Neuronal stem cell (in vitro differentiated cells): ENCODE measurements at regions not wholly inside any gene's neighbourhood (a gene's known extent, or its start where the extent isn't known, plus 50 kb on each side); places are given as distances from the start of the nearest gene placed in this dataset.

ENCODE experiments used
- DNase-seq: peaks from one replicate; pipeline ENCODE4 v3.0.0-alpha.2; 2013; ENCODE audit warnings: low spot score
- H2AFZ ChIP-seq: one replicate; pipeline ENCODE4 v1.6.1; 2013; ENCODE audit warnings: mild to moderate bottlenecking, low read length, inconsistent platforms
- H2AK5ac ChIP-seq: 2 replicates; pipeline ENCODE4 v1.6.1; 2013; ENCODE audit warnings: low read depth, mild to moderate bottlenecking, inconsistent platforms, low read length, moderate library complexity, mixed read lengths
- H2BK120ac ChIP-seq: 2 replicates; pipeline ENCODE4 v1.6.1; 2013; ENCODE audit warnings: low read depth, mild to moderate bottlenecking, inconsistent platforms, low read length, moderate library complexity, mixed read lengths
- H2BK12ac ChIP-seq: one replicate; pipeline ENCODE4 v1.6.1; 2013; ENCODE audit warnings: low read length, inconsistent platforms
- H2BK15ac ChIP-seq: 2 replicates; pipeline ENCODE4 v1.6.1; 2013; ENCODE audit warnings: mild to moderate bottlenecking, low read length, inconsistent platforms, mixed read lengths
- H2BK5ac ChIP-seq: one replicate; pipeline ENCODE4 v1.6.1; 2013; ENCODE audit warnings: inconsistent platforms, mild to moderate bottlenecking, low read length, moderate library complexity
- H3K14ac ChIP-seq: one replicate; pipeline ENCODE4 v1.6.1; 2013; ENCODE audit warnings: low read length, inconsistent platforms
- H3K18ac ChIP-seq: 2 replicates; pipeline ENCODE4 v1.6.1; 2013; ENCODE audit warnings: low read length, inconsistent platforms
- H3K23ac ChIP-seq: 2 replicates; pipeline ENCODE4 v1.6.1; 2013; ENCODE audit warnings: low read depth, mild to moderate bottlenecking, mixed read lengths, low read length, inconsistent platforms; ENCODE audit not compliant: poor library complexity
- H3K27ac ChIP-seq: replicated peaks from 3 replicates; pipeline ENCODE4 v1.5.1; 2013; ENCODE audit warnings: low read length, inconsistent platforms
- H3K27me3 ChIP-seq, 3 experiments: 2 replicates each; pipeline ENCODE4 v1.6.1; 2013; ENCODE audit warnings: low read length in 3 of 3, mild to moderate bottlenecking in 2 of 3, inconsistent platforms in 1 of 3, low read depth in 1 of 3, mixed read lengths in 1 of 3, moderate library complexity in 1 of 3; ENCODE audit not compliant: control insufficient read depth in 3 of 3, insufficient read depth in 3 of 3
- H3K36me3 ChIP-seq, 2 donors: replicated peaks in 1 of 2; 2 replicates each; pipeline ENCODE4 v1.6.1; 2013; ENCODE audit warnings: low read length in 2 of 2; ENCODE audit not compliant: control insufficient read depth in 2 of 2, insufficient read depth in 2 of 2
- H3K4ac ChIP-seq: 2 replicates; pipeline ENCODE4 v1.6.1; 2013; ENCODE audit warnings: inconsistent platforms, mild to moderate bottlenecking, low read length, moderate library complexity
- H3K4me1 ChIP-seq, 2 donors: 1 replicate in 1 of 2; 2 replicates in 1 of 2; pipeline ENCODE4 v1.6.1; 2013; ENCODE audit warnings: low read length in 2 of 2, low read depth in 1 of 2; ENCODE audit not compliant: control insufficient read depth in 2 of 2, insufficient read depth in 1 of 2
- H3K4me2 ChIP-seq: one replicate; pipeline ENCODE4 v1.6.1; 2013; ENCODE audit warnings: mild to moderate bottlenecking, low read length, inconsistent platforms; ENCODE audit not compliant: insufficient read depth, poor library complexity, severe bottlenecking
- H3K4me3 ChIP-seq, 2 donors: 2 replicates each; pipeline ENCODE4 v1.5.1; 2013; ENCODE audit warnings: low read length in 2 of 2, mild to moderate bottlenecking in 2 of 2, inconsistent platforms in 1 of 2, moderate library complexity in 1 of 2
- H3K79me1 ChIP-seq: one replicate; pipeline ENCODE4 v1.6.1; 2013; ENCODE audit warnings: low read depth, mild to moderate bottlenecking, inconsistent platforms, low read length, moderate library complexity
- H3K9ac ChIP-seq: one replicate; pipeline ENCODE4 v1.6.1; 2013; ENCODE audit warnings: mild to moderate bottlenecking, low read depth, low read length, inconsistent platforms; ENCODE audit not compliant: poor library complexity
- H3K9me3 ChIP-seq, 2 donors: replicated peaks in 1 of 2; 2 replicates each; pipeline versions ENCODE3 to v1.6.1; 2013; ENCODE audit warnings: low read length in 2 of 2, mild to moderate bottlenecking in 2 of 2, inconsistent platforms in 1 of 2, low read depth in 1 of 2, mixed read lengths in 1 of 2, moderate library complexity in 1 of 2; ENCODE audit not compliant: control insufficient read depth in 2 of 2, insufficient read depth in 1 of 2
- H4K8ac ChIP-seq: one replicate; pipeline ENCODE4 v1.6.1; 2013; ENCODE audit warnings: low read depth, mild to moderate bottlenecking, inconsistent platforms, low read length, moderate library complexity
- H4K91ac ChIP-seq: one replicate; pipeline ENCODE4 v1.6.1; 2013; ENCODE audit warnings: low read length, low read depth, mild to moderate bottlenecking, inconsistent platforms; ENCODE audit not compliant: poor library complexity
- WGBS, 2 donors: extraction: QIAGEN DNeasy Blood & Tissue Kit; methylation state at CpG; one replicate each; pipeline ENCODE4 v1.1.7; 2013; ENCODE audit warnings: missing lambda C conversion rate in 2 of 2, mixed read lengths in 1 of 2; ENCODE audit not compliant: insufficient read length in 2 of 2, insufficient replicate concordance in 1 of 2; ENCODE audit errors: extremely low coverage in 2 of 2; 5-methylcytosine and 5-hydroxymethylcytosine counted together

DNA sequence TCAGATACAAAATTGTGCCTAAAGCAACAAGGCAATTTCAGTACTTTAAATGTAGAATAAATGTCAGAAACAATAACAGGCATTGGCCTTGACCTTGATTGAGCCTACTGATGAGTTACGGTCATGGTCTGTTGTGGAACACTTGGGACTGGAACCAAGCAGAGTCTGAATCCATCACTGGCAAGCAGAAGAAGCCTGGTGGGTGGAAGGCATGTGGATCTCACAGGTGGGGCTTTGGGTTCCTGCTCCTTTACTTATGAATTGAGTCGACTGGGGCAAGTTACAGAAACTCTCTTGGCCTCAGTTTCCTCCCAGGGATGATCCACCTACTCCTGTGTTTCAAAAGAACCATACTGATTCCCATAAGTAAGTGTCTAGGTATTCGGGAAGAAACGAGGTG is 102.3 kb downstream of the KCNF1 start:
- no peak overlapping the region for H3K9ac ChIP-seq
- no peaks in the 10 kb centered on the region for H3K79me1 ChIP-seq
- H2AK5ac ChIP-seq = no peak overlapping the region
- peaks cover 0 to 24% (median 0%) of the 10 kb centered on the region in 3 experiments for H3K27me3 ChIP-seq
- no peak overlapping the region for H3K4me2 ChIP-seq
- H2BK12ac ChIP-seq = no peak overlapping the region
- H3K23ac ChIP-seq = no peak overlapping the region
- no peak overlapping the region for H3K18ac ChIP-seq
- no peak overlapping the region for H3K4ac ChIP-seq
- WGBS, 2 donors = no CpG with 5 or more reads among the region's 4 CpGs
- no peak overlapping the region for H3K4me3 ChIP-seq
- peaks cover 3 to 7% of the 10 kb centered on the region in 2 donors for H3K9me3 ChIP-seq
- H3K14ac ChIP-seq = no peak overlapping the region
- no peak overlapping the region for H4K8ac ChIP-seq
- H2BK120ac ChIP-seq = no peak overlapping the region
- no peak overlapping the region for H3K27ac ChIP-seq
- no peak for DNase-seq
- H2BK15ac ChIP-seq = no peak overlapping the region
- no peak overlapping the region for H2AFZ ChIP-seq
- H2BK5ac ChIP-seq = no peak overlapping the region
- no peak overlapping the region for H4K91ac ChIP-seq
- no peaks in the 10 kb centered on the region for H3K4me1 ChIP-seq
- H3K36me3 ChIP-seq = no peaks in the 10 kb centered on the region

DNA sequence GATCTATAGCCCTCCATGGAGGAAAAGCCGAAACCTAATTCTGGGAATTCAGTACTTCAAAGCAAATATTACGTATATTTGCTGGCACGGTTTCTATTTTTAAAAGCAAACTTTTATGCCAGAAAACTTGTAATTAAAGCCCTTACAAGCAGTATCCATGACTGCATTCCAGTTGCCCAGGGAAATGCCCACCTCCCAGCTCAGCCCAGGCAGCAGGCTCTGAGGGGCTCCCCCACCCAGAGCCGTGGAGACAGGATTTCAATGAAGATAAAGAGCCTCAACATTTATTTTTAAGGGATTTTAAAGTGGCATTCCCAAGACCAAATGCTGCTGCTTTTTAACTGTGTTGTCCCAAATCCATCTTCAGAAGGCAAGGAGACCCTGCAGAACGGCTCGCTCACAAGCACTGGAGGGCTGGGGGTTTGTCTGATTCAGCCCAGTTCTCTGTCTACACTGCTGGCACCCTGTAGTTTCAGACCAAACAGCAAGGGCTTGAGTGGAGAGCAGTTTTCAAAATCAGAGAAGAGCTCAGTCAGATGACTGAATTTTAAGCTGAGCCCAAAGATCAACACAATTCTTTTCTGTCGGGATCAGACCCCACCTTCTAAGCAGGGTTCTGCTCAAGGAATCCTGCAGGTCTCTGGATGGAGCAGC is 105.1 kb downstream of the KCNF1 start:
- no peak for DNase-seq
- no peak overlapping the region for H4K8ac ChIP-seq
- no peak overlapping the region for H3K18ac ChIP-seq
- no peak overlapping the region for H2BK5ac ChIP-seq
- no peaks in the 10 kb centered on the region for H3K36me3 ChIP-seq
- WGBS, 2 donors = no CpG with 5 or more reads among the region's 7 CpGs
- H3K9me3 ChIP-seq = peaks cover 3 to 7% of the 10 kb centered on the region in 2 donors
- peaks cover 1 to 4% of the 10 kb centered on the region in 2 donors for H3K4me1 ChIP-seq
- no peak overlapping the region for H4K91ac ChIP-seq
- no peak overlapping the region for H3K27ac ChIP-seq
- no peak overlapping the region for H3K4me3 ChIP-seq
- H2AFZ ChIP-seq = no peak overlapping the region
- H2BK15ac ChIP-seq = no peak overlapping the region
- no peak overlapping the region for H3K23ac ChIP-seq
- no peak overlapping the region for H2BK120ac ChIP-seq
- H2AK5ac ChIP-seq = no peak overlapping the region
- no peak overlapping the region for H2BK12ac ChIP-seq
- H3K14ac ChIP-seq = no peak overlapping the region
- peaks cover 0 to 27% (median 0%) of the 10 kb centered on the region in 3 experiments for H3K27me3 ChIP-seq
- H3K79me1 ChIP-seq = no peaks in the 10 kb centered on the region
- H3K4me2 ChIP-seq = no peak overlapping the region
- no peak overlapping the region for H3K4ac ChIP-seq
- H3K9ac ChIP-seq = no peak overlapping the region

DNA sequence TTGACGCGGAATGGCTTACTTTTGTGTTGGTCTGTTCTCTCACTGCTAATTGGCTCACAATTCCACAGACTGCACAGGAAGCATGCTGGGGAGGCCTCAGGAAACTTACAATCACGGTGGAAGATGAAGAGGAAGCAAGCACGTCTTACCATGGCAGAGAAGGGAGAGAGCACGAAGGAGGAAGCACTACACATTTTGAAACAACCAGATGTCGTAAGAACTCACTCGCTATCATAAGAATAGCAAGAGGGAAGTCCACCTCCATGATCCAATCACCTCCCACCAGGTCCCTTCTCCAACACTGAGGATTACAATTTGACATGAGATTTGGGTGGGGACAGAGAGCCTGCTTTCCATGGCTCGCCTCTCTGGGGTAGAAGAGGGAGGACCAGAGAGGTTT is 106.2 kb downstream of the KCNF1 start:
- H3K4ac ChIP-seq = no peak overlapping the region
- H3K36me3 ChIP-seq = no peaks in the 10 kb centered on the region
- no peak overlapping the region for H3K4me3 ChIP-seq
- H3K27me3 ChIP-seq = peaks cover 0 to 27% (median 0%) of the 10 kb centered on the region in 3 experiments
- WGBS, 2 donors = no CpG with 5 or more reads among the region's 8 CpGs
- H4K8ac ChIP-seq = no peak overlapping the region
- H3K18ac ChIP-seq = no peak overlapping the region
- peaks cover 0 to 3% of the 10 kb centered on the region in 2 donors for H3K9me3 ChIP-seq
- H2AFZ ChIP-seq = no peak overlapping the region
- H3K4me1 ChIP-seq = peaks cover 1 to 4% of the 10 kb centered on the region in 2 donors
- H2BK12ac ChIP-seq = no peak overlapping the region
- no peak overlapping the region for H2AK5ac ChIP-seq
- H3K23ac ChIP-seq = no peak overlapping the region
- no peak overlapping the region for H3K14ac ChIP-seq
- no peak overlapping the region for H3K4me2 ChIP-seq
- no peak overlapping the region for H2BK5ac ChIP-seq
- no peak overlapping the region for H4K91ac ChIP-seq
- no peaks in the 10 kb centered on the region for H3K79me1 ChIP-seq
- no peak overlapping the region for H3K9ac ChIP-seq
- H3K27ac ChIP-seq = no peak overlapping the region
- H2BK15ac ChIP-seq = no peak overlapping the region
- no peak for DNase-seq
- no peak overlapping the region for H2BK120ac ChIP-seq

DNA sequence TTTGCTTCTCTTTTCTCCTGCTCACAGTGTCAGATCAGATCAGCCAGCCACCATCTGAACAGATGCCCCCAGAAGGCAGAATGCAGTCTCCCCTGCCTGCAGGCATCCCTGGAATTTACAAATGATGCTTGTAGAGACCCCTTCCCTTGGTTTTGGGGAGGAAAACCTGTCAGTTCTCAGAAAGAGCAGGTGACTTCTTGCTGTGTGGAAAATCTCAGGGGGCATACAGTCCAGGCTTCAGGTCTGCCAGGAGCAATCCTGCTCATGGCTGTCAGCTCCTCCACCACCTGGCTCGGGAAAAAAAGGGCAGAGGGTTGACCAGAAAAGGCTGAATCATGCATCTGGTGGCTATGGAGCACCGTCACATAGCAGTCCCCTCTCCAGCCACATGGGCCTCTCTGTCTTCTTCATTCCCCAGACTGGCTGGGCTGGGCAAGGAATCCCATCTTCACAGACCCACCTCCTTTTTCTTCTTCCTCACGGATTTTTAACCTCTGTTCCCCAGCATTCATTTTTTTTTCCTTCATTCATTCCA is 107.0 kb downstream of the KCNF1 start:
- H2BK15ac ChIP-seq = no peak overlapping the region
- peaks cover 0 to 27% (median 0%) of the 10 kb centered on the region in 3 experiments for H3K27me3 ChIP-seq
- peaks cover 1 to 4% of the 10 kb centered on the region in 2 donors for H3K4me1 ChIP-seq
- H3K4ac ChIP-seq = no peak overlapping the region
- no peak overlapping the region for H4K91ac ChIP-seq
- H3K18ac ChIP-seq = no peak overlapping the region
- peaks cover 0 to 3% of the 10 kb centered on the region in 2 donors for H3K9me3 ChIP-seq
- H4K8ac ChIP-seq = no peak overlapping the region
- no peaks in the 10 kb centered on the region for H3K36me3 ChIP-seq
- H2BK12ac ChIP-seq = no peak overlapping the region
- H3K4me2 ChIP-seq = no peak overlapping the region
- no peak overlapping the region for H2BK120ac ChIP-seq
- no peaks in the 10 kb centered on the region for H3K79me1 ChIP-seq
- WGBS, 2 donors = no CpG with 5 or more reads among the region's 3 CpGs
- no peak overlapping the region for H3K9ac ChIP-seq
- H2AK5ac ChIP-seq = no peak overlapping the region
- H2BK5ac ChIP-seq = no peak overlapping the region
- no peak overlapping the region for H3K23ac ChIP-seq
- H3K4me3 ChIP-seq = no peak overlapping the region
- no peak overlapping the region for H3K27ac ChIP-seq
- no peak for DNase-seq
- H3K14ac ChIP-seq = no peak overlapping the region
- H2AFZ ChIP-seq = no peak overlapping the region
